GM12874 (cell line): ENCODE measurements at regions not wholly inside any gene's neighbourhood (a gene's known extent, or its start where the extent isn't known, plus 50 kb on each side); places are given as distances from the start of the nearest gene placed in this dataset.

Experiments used
- TF ChIP-seq, protein P1 (sequence below): IDR thresholded peaks from 2 replicates; pipeline ENCODE4 v1.5.1; 2011; ENCODE audit warnings: low read depth, mild to moderate bottlenecking, control low read depth, low read length, moderate library complexity; ENCODE audit not compliant: insufficient read depth

- TF ChIP-seq, protein P1, sequence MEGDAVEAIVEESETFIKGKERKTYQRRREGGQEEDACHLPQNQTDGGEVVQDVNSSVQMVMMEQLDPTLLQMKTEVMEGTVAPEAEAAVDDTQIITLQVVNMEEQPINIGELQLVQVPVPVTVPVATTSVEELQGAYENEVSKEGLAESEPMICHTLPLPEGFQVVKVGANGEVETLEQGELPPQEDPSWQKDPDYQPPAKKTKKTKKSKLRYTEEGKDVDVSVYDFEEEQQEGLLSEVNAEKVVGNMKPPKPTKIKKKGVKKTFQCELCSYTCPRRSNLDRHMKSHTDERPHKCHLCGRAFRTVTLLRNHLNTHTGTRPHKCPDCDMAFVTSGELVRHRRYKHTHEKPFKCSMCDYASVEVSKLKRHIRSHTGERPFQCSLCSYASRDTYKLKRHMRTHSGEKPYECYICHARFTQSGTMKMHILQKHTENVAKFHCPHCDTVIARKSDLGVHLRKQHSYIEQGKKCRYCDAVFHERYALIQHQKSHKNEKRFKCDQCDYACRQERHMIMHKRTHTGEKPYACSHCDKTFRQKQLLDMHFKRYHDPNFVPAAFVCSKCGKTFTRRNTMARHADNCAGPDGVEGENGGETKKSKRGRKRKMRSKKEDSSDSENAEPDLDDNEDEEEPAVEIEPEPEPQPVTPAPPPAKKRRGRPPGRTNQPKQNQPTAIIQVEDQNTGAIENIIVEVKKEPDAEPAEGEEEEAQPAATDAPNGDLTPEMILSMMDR: no peak
These were observed 199.7 kb downstream of the KCNS3 start for GRCh38 chr2:18078216-18078615.

DNA sequence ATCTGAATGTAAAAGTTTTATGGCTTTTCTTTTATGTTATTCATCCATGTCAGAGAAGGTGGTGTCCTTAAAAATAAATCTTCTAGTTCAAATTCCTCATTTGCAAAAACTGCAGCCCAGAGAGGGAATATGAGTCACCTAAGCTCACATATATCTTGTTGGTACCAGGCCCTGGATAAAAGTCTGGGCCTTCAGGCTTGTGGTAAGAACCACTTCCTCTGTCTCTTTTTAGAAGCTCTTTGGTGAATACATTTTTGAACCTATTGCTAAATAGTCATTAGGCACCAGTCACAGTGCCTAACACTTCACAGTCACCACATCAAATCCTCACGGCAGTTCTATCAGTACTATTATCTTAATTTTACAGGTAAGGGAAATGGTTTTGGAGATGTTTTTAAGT lies 199.2 kb downstream of the KCNS3 start:
- TF ChIP-seq, protein P1: no peak

DNA sequence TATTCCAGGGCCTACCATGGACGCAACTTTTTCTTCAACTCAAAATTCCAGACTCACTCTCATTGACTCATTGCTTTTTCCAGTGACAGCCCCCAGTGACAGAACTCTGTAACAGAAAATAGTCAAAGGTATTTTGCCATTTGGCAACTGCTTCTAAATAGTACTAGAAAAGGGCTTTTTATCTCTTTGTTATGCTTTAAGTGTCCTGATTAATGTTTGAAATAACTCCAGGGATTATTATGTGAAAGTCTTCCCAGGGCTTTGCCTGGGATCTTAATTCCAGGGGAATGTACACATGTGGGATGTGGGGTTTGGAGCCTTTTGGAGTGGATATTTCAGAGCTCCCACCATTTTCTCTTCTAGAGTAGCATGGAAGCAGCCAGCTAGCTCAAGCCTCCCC lies 198.8 kb downstream of the KCNS3 start:
- TF ChIP-seq, protein P1: no peak

DNA sequence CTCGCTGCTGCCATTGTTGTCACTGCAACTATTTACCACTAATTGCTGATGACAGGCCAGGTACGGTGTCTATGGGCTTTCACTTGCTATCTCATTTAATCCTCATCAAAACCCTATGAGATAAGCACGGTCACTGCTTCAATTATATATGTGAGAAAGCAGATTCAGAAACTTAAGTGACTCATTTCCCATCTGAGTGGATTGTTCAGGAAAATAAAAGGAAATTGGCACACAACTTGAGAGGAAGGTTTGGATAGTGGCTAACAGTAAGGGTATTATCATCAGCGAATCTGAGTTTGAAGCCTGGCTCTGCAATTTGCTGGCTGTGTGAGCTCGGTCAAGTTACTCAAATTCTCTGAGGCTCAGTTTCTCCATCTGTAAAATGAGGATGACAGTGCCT lies 196.0 kb downstream of the KCNS3 start:
- TF ChIP-seq, protein P1: no peak

DNA sequence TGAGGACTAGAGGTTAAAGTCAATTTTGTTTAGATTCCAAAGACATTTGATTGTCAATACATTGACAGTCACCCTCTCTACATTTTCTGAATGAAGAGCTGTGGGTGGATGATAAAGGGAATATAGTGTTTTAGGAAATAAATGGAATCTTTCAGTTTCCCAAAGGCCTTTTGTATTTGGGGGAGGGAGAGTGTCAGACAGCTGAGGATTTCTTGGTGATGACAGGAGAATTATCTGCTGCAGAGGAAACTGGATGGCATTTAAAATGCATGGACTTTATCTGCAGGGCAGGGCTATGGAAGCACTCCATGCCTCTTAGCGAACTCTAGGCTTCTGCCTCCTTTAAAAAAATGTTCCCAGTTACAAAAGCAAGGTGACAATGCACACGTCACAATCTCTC lies 195.1 kb downstream of the KCNS3 start:
- TF ChIP-seq, protein P1: no peak

- TF ChIP-seq, protein P1: no peak
These were observed 189.3 kb downstream of the KCNS3 start for GRCh38 chr2:18067588-18068384.

GRCh38 chr2:18066894-18067293 lies 188.4 kb downstream of the KCNS3 start:
- TF ChIP-seq, protein P1: no peak
